BJ (cell line): ENCODE measurements at regions not wholly inside any gene's neighbourhood (a gene's known extent, or its start where the extent isn't known, plus 50 kb on each side); places are given as distances from the start of the nearest gene placed in this dataset.
A peak's percentile ranks its signal among the peaks of the same experiment; 100 is the strongest.

Experiments used
- CTCF ChIA-PET: fragments of 350-600 bp; formaldehyde crosslinking; extraction: SDS; loops from one replicate; lab custom pipeline; 2021; ENCODE audit warnings: antibody characterized with exemption, inconsistent platforms; lab: Yijun Ruan, JAX
- POLR2A ChIA-PET: fragments of 300-600 bp; sonication (Branson Sonifier 250); formaldehyde crosslinking; extraction: SDS; loops from one replicate; lab custom pipeline; 2021; ENCODE audit warnings: antibody characterized with exemption; lab: Charles Lee
- DNase-seq: peaks from one replicate; pipeline ENCODE4 v3.0.0-alpha.2; 2011; ENCODE audit warnings: low read depth
- H3K27me3 ChIP-seq: 2 replicates; pipeline ENCODE4 v1.6.0; 2011; ENCODE audit warnings: low read length; ENCODE audit not compliant: control insufficient read depth, insufficient read depth
- H3K36me3 ChIP-seq: 2 replicates; pipeline ENCODE4 v1.5.1; 2011; ENCODE audit warnings: low read length; ENCODE audit not compliant: control insufficient read depth, insufficient read depth
- H3K4me3 ChIP-seq: 2 replicates; pipeline ENCODE4 v1.5.1; 2011; ENCODE audit warnings: low read depth, mild to moderate bottlenecking, control low read depth, low read length
- TF ChIP-seq, protein P1 (sequence below): IDR thresholded peaks from 2 replicates; pipeline ENCODE4 v1.5.1; 2011; ENCODE audit warnings: low read depth, mild to moderate bottlenecking, control low read depth, inconsistent platforms, low read length, moderate library complexity; ENCODE audit not compliant: insufficient read depth

DNA sequence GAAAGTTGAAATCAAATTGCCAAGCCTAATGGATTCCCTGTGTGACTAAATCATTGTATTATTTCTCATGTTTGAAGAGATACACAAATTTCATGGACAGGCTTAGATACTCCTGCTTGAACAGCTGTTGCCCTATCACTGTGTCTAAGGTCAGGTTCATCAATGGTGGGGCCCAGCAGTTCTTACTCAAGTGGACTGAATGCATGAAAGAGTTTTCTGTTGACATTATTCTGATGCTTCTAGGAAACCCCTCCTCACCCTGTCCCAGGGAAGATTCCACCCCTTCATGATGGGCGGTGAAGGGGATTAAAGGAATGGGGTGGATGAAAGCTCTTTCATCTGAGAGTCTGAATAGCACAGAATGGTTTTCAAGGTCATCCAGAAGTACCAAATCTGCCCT lies 148.8 kb downstream of the INO80D start:
- no peaks in the 10 kb centered on the region for H3K27me3 ChIP-seq
- ChIA-PET CTCF (interaction anchor here (0.9 to 3.8 kb wide), 3 partner anchors 10 to 1792 kb away, joined by 3 to 34 read pairs (median 21); no protein-coding TSS in a partner anchor), POLR2A (no interaction called here)
- TF ChIP-seq, protein P1, sequence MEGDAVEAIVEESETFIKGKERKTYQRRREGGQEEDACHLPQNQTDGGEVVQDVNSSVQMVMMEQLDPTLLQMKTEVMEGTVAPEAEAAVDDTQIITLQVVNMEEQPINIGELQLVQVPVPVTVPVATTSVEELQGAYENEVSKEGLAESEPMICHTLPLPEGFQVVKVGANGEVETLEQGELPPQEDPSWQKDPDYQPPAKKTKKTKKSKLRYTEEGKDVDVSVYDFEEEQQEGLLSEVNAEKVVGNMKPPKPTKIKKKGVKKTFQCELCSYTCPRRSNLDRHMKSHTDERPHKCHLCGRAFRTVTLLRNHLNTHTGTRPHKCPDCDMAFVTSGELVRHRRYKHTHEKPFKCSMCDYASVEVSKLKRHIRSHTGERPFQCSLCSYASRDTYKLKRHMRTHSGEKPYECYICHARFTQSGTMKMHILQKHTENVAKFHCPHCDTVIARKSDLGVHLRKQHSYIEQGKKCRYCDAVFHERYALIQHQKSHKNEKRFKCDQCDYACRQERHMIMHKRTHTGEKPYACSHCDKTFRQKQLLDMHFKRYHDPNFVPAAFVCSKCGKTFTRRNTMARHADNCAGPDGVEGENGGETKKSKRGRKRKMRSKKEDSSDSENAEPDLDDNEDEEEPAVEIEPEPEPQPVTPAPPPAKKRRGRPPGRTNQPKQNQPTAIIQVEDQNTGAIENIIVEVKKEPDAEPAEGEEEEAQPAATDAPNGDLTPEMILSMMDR, result no peak
- DNase-seq, result no peak
- no peaks in the 10 kb centered on the region for H3K36me3 ChIP-seq
- no peak overlapping the region for H3K4me3 ChIP-seq

DNA sequence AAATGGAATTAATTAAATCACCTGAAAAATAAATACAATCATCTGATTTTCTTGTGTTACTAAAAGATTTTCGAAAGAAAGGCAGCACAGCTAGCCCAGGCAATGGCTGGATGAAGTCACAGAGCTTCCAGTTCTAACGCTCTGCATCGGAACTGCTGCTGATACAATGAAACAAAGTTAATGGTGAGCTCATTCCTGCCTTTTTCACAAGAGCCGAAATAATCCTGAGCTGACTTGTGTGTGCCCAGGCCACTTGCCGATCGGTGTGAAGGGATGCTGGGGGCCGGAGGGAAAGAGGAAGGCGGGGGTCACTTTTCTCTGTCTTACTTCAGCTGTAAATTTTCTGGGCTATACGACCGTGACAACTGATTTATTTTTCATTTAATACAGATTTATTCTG lies 149.5 kb downstream of the INO80D start:
- Histone ChIP-seq H3K27me3 (no peaks in the 10 kb centered on the region), H3K36me3 (no peaks in the 10 kb centered on the region), H3K4me3 (no peak overlapping the region)
- no peak for DNase-seq
- ChIA-PET CTCF (interaction anchor here (0.9 to 3.8 kb wide), 4 partner anchors 11 to 1791 kb away, joined by 3 to 34 read pairs (median 14); no protein-coding TSS in a partner anchor), POLR2A (interaction anchor here (0.7 kb wide), 1 partner anchor 244 kb away, joined by 3 read pairs; no protein-coding TSS in a partner anchor)
- TF ChIP-seq, protein P1, result no peak

DNA sequence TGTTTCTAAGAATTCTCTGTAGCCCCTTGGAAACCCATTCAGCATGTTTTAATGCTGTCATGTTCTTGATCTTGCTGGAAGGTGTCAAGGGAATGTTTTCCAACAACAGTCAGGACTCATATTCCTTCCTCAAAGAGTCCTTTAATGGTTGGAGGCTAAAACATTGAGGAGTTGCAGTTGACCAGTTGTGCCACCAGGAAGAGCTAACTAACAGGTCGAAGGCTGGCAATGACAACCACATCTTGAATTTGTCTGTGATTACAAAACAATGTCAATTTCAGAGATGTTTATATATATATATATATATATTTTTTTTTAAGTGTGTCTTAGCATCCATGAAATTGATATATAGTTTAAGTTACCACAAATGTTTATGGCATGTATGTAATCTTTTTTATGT lies 151.5 kb downstream of the INO80D start:
- CTCF ChIA-PET, result interaction anchor here (1.0 to 3.8 kb wide), 4 partner anchors 9 to 25 kb away, joined by 3 to 34 read pairs (median 6); no protein-coding TSS in a partner anchor
- no peaks in the 10 kb centered on the region for H3K27me3 ChIP-seq
- no peak for DNase-seq
- POLR2A ChIA-PET, result no interaction called here
- TF ChIP-seq, protein P1, result peak; percentile 7; the same call in 1 of the 2 replicates
- H3K36me3 ChIP-seq, result no peaks in the 10 kb centered on the region
- H3K4me3 ChIP-seq, result no peak overlapping the region

GRCh38 chr2:205932861-205933260 lies 153.1 kb downstream of the INO80D start:
- TF ChIP-seq, protein P1, result no peak
- CTCF ChIA-PET, result no interaction called here
- Histone ChIP-seq H3K36me3 (no peaks in the 10 kb centered on the region), H3K4me3 (no peak overlapping the region), H3K27me3 (peaks cover 1% of the 10 kb centered on the region; the same call in 1 of the 2 replicates)
- DNase-seq, result no peak
- POLR2A ChIA-PET, result no interaction called here

DNA sequence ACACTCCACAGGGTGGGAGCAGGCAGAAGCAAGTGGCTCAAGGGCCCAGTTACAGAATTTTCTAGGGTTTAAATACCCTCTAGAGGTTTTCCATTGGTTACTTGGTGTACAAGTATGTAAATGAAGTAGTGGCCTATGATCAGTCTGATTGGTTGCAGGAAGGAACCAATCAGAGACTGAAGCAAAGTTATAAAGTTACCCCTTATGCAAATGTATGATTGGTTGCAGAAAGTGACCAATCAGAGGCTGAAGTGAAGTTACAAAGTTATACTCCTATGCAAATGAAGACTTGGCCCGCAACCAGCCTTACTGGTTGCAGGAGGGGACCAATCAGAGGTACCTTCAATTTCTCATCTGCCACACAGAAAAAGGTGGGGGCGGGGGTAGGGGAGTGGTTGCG lies 154.6 kb downstream of the INO80D start:
- POLR2A ChIA-PET, result no interaction called here
- TF ChIP-seq, protein P1, result no peak
- peaks cover 9% of the 10 kb centered on the region for H3K27me3 ChIP-seq
- H3K36me3 ChIP-seq, result no peaks in the 10 kb centered on the region
- no peak overlapping the region for H3K4me3 ChIP-seq
- no peak for DNase-seq
- CTCF ChIA-PET, result interaction anchor here (1.0 kb wide), 1 partner anchor 14 kb away, joined by 5 read pairs; no protein-coding TSS in a partner anchor
